ENCODE measurements at regions not wholly inside any gene's neighbourhood (a gene's known extent, or its start where the extent isn't known, plus 50 kb on each side); places are given as distances from the start of the nearest gene placed in this dataset.

DNA sequence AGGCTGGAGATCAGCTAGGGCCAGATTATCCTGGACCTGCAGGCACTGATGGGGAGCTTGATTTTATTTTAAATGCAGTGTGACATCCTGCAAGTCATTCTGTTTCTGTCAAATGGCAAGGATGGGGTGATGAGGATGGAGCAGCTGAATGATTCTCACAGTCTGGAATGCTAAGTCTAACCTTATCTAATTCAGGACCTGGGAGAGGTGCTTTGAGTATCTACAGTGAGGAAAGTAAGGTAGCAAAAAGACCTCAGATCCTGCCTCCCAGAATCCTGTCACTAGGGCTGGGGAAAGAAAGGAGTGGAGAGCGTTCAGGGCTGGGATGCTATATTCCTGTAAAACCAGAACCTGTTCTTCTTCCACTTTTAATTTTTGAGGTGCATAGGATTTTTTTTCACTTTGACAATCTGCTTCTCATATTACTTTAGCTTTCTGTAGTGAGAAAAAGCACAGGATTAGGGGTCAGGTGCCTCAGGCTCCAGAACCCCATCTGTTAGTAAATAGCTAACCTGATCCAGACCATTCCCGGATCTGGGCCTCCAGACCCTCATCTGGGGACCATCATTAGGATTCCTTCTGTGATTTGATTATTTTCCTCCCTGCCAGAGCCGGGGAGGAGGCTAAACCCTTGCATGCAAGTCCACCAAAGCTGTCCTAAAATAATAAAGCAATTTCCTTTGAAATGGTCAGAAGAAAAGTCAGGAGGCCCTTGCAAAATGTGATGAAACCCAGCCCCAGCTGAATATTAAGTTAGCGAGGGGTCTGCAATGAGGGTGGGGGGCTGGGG, 54.7 kb downstream of the ASCL1 start:
- TF ChIP-seq, protein P1, sequence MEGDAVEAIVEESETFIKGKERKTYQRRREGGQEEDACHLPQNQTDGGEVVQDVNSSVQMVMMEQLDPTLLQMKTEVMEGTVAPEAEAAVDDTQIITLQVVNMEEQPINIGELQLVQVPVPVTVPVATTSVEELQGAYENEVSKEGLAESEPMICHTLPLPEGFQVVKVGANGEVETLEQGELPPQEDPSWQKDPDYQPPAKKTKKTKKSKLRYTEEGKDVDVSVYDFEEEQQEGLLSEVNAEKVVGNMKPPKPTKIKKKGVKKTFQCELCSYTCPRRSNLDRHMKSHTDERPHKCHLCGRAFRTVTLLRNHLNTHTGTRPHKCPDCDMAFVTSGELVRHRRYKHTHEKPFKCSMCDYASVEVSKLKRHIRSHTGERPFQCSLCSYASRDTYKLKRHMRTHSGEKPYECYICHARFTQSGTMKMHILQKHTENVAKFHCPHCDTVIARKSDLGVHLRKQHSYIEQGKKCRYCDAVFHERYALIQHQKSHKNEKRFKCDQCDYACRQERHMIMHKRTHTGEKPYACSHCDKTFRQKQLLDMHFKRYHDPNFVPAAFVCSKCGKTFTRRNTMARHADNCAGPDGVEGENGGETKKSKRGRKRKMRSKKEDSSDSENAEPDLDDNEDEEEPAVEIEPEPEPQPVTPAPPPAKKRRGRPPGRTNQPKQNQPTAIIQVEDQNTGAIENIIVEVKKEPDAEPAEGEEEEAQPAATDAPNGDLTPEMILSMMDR (conservative IDR thresholded peaks at IDR 0.05; ENCODE audit: low read length): no peak
- TF ChIP-seq EZH2phosphoT487 (IDR thresholded peaks at IDR 0.05; ENCODE audit: borderline replicate concordance, low read depth, low read length): no peak

Measured in OCI-LY7 (cell line).